IPS-20b (cell line): ENCODE measurements at regions not wholly inside any gene's neighbourhood (a gene's known extent, or its start where the extent isn't known, plus 50 kb on each side); places are given as distances from the start of the nearest gene placed in this dataset.
A peak's percentile ranks its signal among the peaks of the same experiment; 100 is the strongest.
"Not testable (repeated sequence)": the region's sequence is repeated elsewhere in the genome, so short reads cannot be mapped to it uniquely, and the experiment has no call there.

Experiments
- H3K27ac ChIP-seq: one replicate; pipeline ENCODE4 v1.5.1; 2013; ENCODE audit warnings: low read length
- H3K27me3 ChIP-seq: 2 replicates; pipeline ENCODE4 v1.6.1; 2013; ENCODE audit warnings: mild to moderate bottlenecking, low read length, inconsistent platforms; ENCODE audit not compliant: insufficient read depth
- H3K36me3 ChIP-seq: 2 replicates; pipeline ENCODE4 v1.6.1; 2013; ENCODE audit warnings: low read depth, mild to moderate bottlenecking, inconsistent platforms, low read length, moderate library complexity; ENCODE audit not compliant: insufficient read depth
- H3K4me1 ChIP-seq: 2 replicates; pipeline ENCODE4 v1.6.1; 2013; ENCODE audit warnings: mild to moderate bottlenecking, control low read depth, inconsistent platforms, low read length, moderate library complexity; ENCODE audit not compliant: insufficient read depth
- H3K4me3 ChIP-seq: 2 replicates; pipeline ENCODE4 v1.5.1; 2013; ENCODE audit warnings: mild to moderate bottlenecking, low read length, inconsistent platforms
- H3K9ac ChIP-seq: 2 replicates; pipeline ENCODE4 v1.6.1; 2013; ENCODE audit warnings: low read depth, mild to moderate bottlenecking, inconsistent platforms, low read length, moderate library complexity
- H3K9me3 ChIP-seq: 2 replicates; pipeline ENCODE4 v1.6.1; 2013; ENCODE audit warnings: mild to moderate bottlenecking, low read depth, low read length, inconsistent platforms; ENCODE audit not compliant: insufficient read depth

DNA sequence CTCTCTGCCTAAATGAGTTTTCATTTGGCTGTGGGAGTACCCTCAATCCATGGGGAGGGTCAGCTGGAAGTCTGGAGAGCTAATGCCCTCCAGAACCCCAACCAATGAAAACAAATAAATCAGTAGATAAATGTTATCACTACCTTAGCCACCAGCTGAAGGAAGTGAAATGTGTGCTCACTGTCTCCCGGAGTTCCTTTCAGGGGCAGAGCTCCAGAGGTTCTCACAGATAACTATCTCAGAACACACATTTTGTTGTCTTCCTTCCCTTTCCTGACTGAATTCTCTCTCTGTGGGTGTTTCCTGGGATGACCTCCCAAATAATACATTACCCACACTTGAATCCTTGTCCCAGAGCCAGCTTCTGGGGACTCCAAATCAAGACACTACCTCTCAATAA is 779.6 kb downstream of the DIAPH3 start:
- Histone ChIP-seq H3K9me3 (no peaks in the 10 kb centered on the region), H3K27me3 (no peaks in the 10 kb centered on the region), H3K36me3 (no peaks in the 10 kb centered on the region), H3K4me3 (no peak overlapping the region), H3K27ac (no peak overlapping the region), H3K9ac (no peak overlapping the region), H3K4me1 (no peaks in the 10 kb centered on the region)

DNA sequence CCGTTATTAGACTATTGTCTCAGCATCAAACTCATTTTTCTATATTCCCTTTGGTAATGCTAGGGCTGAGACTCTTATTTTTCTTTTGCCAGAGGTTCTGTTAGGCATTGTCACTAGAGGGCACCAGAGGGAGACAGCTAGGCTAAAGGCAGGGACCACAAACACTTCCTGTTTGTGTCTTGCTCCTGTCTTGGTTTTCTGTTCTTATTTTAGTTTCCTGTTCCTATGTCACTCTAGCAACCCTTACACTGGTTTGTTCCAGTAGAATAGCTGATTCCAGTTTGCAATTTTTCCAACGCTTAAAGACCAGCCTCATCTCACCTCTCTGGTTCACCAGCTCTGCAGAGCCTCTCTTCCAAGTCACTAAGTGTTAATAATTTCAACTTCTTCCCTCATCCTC is 772.0 kb downstream of the DIAPH3 start:
- Histone ChIP-seq H3K4me3 (no peak overlapping the region), H3K27ac (no peak overlapping the region), H3K27me3 (no peaks in the 10 kb centered on the region), H3K36me3 (no peaks in the 10 kb centered on the region), H3K9ac (no peak overlapping the region), H3K9me3 (no peaks in the 10 kb centered on the region), H3K4me1 (no peaks in the 10 kb centered on the region)

- Histone ChIP-seq H3K4me1 (no peaks in the 10 kb centered on the region), H3K9ac (no peak overlapping the region), H3K9me3 (no peaks in the 10 kb centered on the region), H3K27me3 (no peaks in the 10 kb centered on the region), H3K27ac (no peak overlapping the region), H3K4me3 (no peak overlapping the region), H3K36me3 (no peaks in the 10 kb centered on the region)
These were observed 771.4 kb downstream of the DIAPH3 start for GRCh38 chr13:59392328-59392727.

GRCh38 chr13:59394496-59394895 is 769.2 kb downstream of the DIAPH3 start:
- H3K36me3 ChIP-seq, result no peaks in the 10 kb centered on the region
- no peaks in the 10 kb centered on the region for H3K4me1 ChIP-seq
- no peak overlapping the region for H3K27ac ChIP-seq
- no peak overlapping the region for H3K9ac ChIP-seq
- no peaks in the 10 kb centered on the region for H3K27me3 ChIP-seq
- no peak overlapping the region for H3K4me3 ChIP-seq
- no peaks in the 10 kb centered on the region for H3K9me3 ChIP-seq

DNA sequence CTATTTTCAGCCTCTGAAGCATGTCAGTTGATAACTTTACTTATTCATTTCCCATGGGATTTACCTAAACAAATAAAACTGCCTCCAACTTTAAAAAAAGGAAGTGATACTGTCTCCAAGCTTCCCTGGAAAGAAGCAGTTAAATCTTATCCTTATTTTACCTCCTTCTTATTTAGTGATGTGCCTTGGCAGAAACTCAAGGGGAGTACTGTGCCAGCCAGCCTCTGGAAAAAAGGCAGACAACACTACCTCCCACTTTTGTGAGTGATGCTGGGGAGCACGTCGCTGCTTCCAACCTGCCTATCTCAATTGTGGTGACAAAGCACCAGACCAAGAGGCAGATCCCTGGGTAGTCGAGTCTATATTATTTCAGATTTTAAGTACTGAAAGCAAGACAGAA is 765.6 kb downstream of the DIAPH3 start:
- Histone ChIP-seq H3K27ac (no peak overlapping the region), H3K36me3 (no peaks in the 10 kb centered on the region), H3K27me3 (no peaks in the 10 kb centered on the region), H3K4me1 (no peaks in the 10 kb centered on the region), H3K9me3 (no peaks in the 10 kb centered on the region), H3K9ac (no peak overlapping the region), H3K4me3 (no peak overlapping the region)

GRCh38 chr13:59398661-59399060 is 765.1 kb downstream of the DIAPH3 start:
- Histone ChIP-seq H3K9ac (no peak overlapping the region), H3K27me3 (no peaks in the 10 kb centered on the region), H3K9me3 (no peaks in the 10 kb centered on the region), H3K36me3 (no peaks in the 10 kb centered on the region), H3K4me3 (no peak overlapping the region), H3K4me1 (no peaks in the 10 kb centered on the region), H3K27ac (no peak overlapping the region)

GRCh38 chr13:59399513-59399912 is 764.2 kb downstream of the DIAPH3 start:
- H3K9me3 ChIP-seq, result no peaks in the 10 kb centered on the region
- no peak overlapping the region for H3K4me3 ChIP-seq
- no peak overlapping the region for H3K27ac ChIP-seq
- no peaks in the 10 kb centered on the region for H3K36me3 ChIP-seq
- H3K4me1 ChIP-seq, result no peaks in the 10 kb centered on the region
- no peak overlapping the region for H3K9ac ChIP-seq
- H3K27me3 ChIP-seq, result no peaks in the 10 kb centered on the region

DNA sequence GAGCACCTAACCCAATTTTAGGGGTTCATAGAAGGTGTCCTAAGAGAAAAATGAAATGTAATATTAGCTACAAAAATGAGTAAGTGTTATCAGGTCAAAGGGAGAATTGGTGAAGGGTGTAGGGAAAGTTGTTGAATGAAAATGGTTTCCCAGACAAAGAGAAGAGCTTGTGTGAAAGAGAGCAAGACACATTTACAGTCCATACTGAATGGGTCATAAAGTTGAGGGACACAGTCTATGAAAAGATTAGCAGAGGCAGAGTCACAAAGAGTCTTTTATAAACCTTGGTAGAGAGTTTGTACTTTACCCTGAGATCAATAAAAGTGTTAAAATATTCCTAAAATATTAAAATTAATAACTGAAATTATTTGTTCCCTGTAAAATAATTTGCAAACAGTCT is 759.4 kb downstream of the DIAPH3 start:
- Histone ChIP-seq H3K9me3 (peaks cover 20% of the 10 kb centered on the region), H3K9ac (no peak overlapping the region), H3K36me3 (no peaks in the 10 kb centered on the region), H3K27me3 (no peaks in the 10 kb centered on the region), H3K4me1 (peaks cover 17% of the 10 kb centered on the region; the same call in 1 of the 2 replicates), H3K27ac (no peak overlapping the region), H3K4me3 (no peak overlapping the region)

DNA sequence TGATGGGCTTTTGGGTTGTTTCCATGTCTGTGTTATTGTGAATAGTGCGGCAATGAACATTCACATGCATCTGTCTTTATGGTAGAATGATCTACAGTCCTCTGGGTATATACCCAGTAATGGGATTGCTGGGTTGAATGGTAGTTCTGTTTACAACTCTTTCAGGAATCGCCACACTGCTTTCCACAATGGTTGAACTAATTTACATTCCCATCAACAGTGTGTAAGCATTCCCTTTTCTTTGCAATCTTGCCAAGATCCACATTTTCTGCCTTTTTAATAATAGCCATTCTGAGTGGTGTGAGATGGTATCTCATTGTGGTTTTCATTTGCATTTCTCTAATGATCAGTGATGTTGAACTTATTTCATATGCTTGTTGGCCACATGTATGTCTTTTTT is 756.5 kb downstream of the DIAPH3 start:
- not testable (repeated sequence) for H3K9ac ChIP-seq, H3K27me3 ChIP-seq, H3K36me3 ChIP-seq, H3K4me3 ChIP-seq, H3K27ac ChIP-seq
- peaks cover 20% of the 10 kb centered on the region for H3K9me3 ChIP-seq
- peaks cover 25% of the 10 kb centered on the region; the same call in 1 of the 2 replicates for H3K4me1 ChIP-seq

DNA sequence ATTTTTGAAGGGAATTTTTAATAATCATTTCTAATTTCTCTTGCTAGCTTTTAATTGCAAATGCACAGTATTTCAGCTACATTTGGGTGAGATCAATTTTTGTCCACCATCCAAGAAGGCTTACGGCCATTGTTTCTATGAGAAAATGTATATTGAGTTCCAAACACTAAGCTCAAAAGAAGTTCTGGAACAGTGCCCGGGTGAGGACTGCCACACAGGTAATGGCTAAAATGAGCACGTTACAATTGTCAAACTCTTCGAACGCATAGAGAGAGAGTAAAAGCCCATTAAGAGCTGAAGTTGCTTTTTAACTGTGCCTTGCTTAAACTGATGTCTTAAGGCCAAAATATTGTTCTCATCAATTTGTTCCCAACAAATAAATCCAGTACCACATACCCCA is 755.0 kb downstream of the DIAPH3 start:
- no peaks in the 10 kb centered on the region for H3K36me3 ChIP-seq
- peaks cover 20% of the 10 kb centered on the region for H3K9me3 ChIP-seq
- H3K27ac ChIP-seq, result peak overlapping the region; percentile 20
- H3K9ac ChIP-seq, result peak overlapping the region; percentile 39; the same call in 1 of the 2 replicates
- no peaks in the 10 kb centered on the region for H3K27me3 ChIP-seq
- no peak overlapping the region for H3K4me3 ChIP-seq
- peaks cover 32% of the 10 kb centered on the region; the same call in 1 of the 2 replicates for H3K4me1 ChIP-seq

DNA sequence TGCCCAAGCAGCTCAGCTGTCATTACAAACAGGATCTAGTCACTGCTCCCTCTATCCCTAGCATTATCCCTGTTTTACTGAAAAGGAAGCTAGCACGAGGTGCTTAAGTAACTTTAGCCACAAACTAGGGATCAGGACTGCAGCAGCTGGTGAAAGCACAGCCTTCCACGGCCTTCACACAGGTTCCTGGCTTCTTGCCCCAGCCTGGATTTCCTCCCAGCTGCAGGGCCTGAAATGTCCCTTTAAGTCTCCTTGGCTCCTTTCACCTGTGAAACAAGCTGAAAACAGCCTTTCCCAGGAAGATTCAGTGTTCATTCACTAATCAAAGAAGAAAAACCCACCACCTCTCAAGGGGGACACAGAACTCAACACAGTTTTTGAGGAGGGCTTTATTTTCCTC is 754.5 kb downstream of the DIAPH3 start:
- Histone ChIP-seq H3K4me3 (peak overlapping the region; percentile 41; the same call in 1 of the 2 replicates), H3K4me1 (peaks cover 32% of the 10 kb centered on the region; the same call in 1 of the 2 replicates), H3K36me3 (no peaks in the 10 kb centered on the region), H3K27me3 (no peaks in the 10 kb centered on the region), H3K9me3 (peaks cover 20% of the 10 kb centered on the region), H3K9ac (peak overlapping the region; percentile 39), H3K27ac (peak overlapping the region; percentile 20)

DNA sequence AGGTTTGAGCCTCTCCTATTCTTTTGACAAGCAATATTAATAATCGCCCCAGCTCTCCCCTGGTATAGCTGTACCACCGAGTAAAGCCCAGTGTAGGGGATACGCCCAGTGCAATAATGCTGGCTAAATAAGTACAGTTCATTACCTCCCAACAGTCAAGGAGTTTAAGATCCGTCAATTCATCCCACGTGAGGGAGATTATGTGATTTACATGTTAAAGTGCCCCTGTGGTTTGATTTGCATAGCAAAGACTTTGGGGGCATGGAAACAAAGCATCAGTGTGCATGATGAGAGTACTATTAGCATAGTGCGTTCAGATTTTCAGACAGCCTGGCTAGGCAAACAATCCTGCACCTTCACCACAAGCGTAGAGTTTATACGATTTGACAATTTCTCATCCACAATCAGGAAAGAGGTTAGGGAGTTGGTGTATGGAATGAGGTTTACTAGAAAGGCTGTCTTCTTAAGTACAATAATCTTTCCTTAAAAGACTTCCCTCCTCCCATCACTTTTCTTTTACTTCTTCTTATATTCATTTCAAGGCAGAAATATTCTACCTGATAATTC is 754.0 kb downstream of the DIAPH3 start:
- H3K27me3 ChIP-seq, result no peaks in the 10 kb centered on the region
- no peaks in the 10 kb centered on the region for H3K36me3 ChIP-seq
- H3K9ac ChIP-seq, result peak overlapping the region; percentile 57
- H3K9me3 ChIP-seq, result peaks cover 20% of the 10 kb centered on the region
- H3K4me3 ChIP-seq, result peak overlapping the region; percentile 41
- peaks cover 32% of the 10 kb centered on the region; the same call in 1 of the 2 replicates for H3K4me1 ChIP-seq
- H3K27ac ChIP-seq, result peak overlapping the region; percentile 20
